Transverse colon (tissue), 4 donors: ENCODE measurements at regions not wholly inside any gene's neighbourhood (a gene's known extent, or its start where the extent isn't known, plus 50 kb on each side); places are given as distances from the start of the nearest gene placed in this dataset.

Experiments used
- DNase-seq: peaks from one replicate; pipeline ENCODE4 v3.0.0-alpha.2; 2019
- H3K27ac ChIP-seq, 4 donors: fragments of 200-600 bp; sonication (generic); 2 replicates each; pipeline ENCODE4 v1.5.1; 2016 to 2018; ENCODE audit warnings: inconsistent platforms in 4 of 4
- H3K27me3 ChIP-seq: fragments of 200-600 bp; sonication (generic); 2 replicates; pipeline ENCODE4 v1.5.1; 2017; ENCODE audit warnings: inconsistent platforms
- H3K36me3 ChIP-seq, 4 donors: fragments of 200-600 bp; sonication (generic); 2 replicates each; pipeline ENCODE4 v1.5.1; 2017 to 2019; ENCODE audit warnings: inconsistent platforms in 4 of 4
- H3K4me1 ChIP-seq, 4 donors: fragments of 200-600 bp; sonication (generic); 2 replicates each; pipeline ENCODE4 v1.5.1; 2017 to 2020; ENCODE audit warnings: inconsistent platforms in 4 of 4
- H3K4me3 ChIP-seq, 4 donors: fragments of 200-600 bp; sonication (generic); 1 replicate in 1 of 4; 2 replicates in 3 of 4; pipeline versions ENCODE4 v1.5.1 to v1.6.1; 2017 to 2019; ENCODE audit warnings: inconsistent platforms in 4 of 4
- H3K9me3 ChIP-seq, 2 donors: fragments of 200-600 bp; sonication (generic); 2 replicates each; pipeline ENCODE4 v1.5.1; 2017 to 2019; ENCODE audit warnings: inconsistent platforms in 2 of 2
- EP300 ChIP-seq: sonication (generic); formaldehyde crosslinking; IDR thresholded peaks from one replicate; pipeline ENCODE4 v1.6.1; 2017; ENCODE audit warnings: antibody characterized with exemption, low read depth
- POLR2A ChIP-seq: fragments of 450-650 bp; IDR thresholded peaks from one replicate; pipeline ENCODE4 v1.6.1; 2016; ENCODE audit warnings: antibody characterized with exemption, mild to moderate bottlenecking, moderate library complexity
- POLR2AphosphoS5 ChIP-seq, 3 donors: sonication (generic); formaldehyde crosslinking; IDR thresholded peaks; one replicate each; pipeline ENCODE4 v1.6.1; 2016; ENCODE audit warnings: antibody characterized with exemption in 3 of 3
- WGBS, 2 donors: methylation state at CpG; one replicate each; pipeline ENCODE4 v1.1.5; 2018; ENCODE audit warnings: low coverage in 1 of 2; 5-methylcytosine and 5-hydroxymethylcytosine counted together
- in situ Hi-C, 4 donors: fragments of 200-750 bp; cut with MboI; loops; one replicate each; pipeline versions ENCODE4 v1.15.0 to v1.15.1; 2017; ENCODE audit warnings: low sequenced_read_pairs in 3 of 4, low pct_ligation_motif_present in 1 of 4, low pct_unique_long_range_greater_than_20kb in 1 of 4
- intact Hi-C: fragments of 100-400 bp; cut with DNase I; formaldehyde crosslinking; loops from one replicate; pipeline ENCODE4 v1.15.1; 2023; ENCODE audit warnings: low total_unique reads
- TF ChIP-seq, protein P1 (sequence below), 5 experiments: fragments of 200-600 bp in 3 of 5; fragments of 450-650 bp in 2 of 5; sonication (generic) in 3 of 5; IDR thresholded peaks; 1 replicate in 2 of 5; 2 replicates in 3 of 5; pipeline ENCODE4 v1.5.1; 2016 to 2017; ENCODE audit warnings: antibody characterized with exemption in 5 of 5, inconsistent platforms in 3 of 5, mild to moderate bottlenecking in 2 of 5, moderate library complexity in 1 of 5

DNA sequence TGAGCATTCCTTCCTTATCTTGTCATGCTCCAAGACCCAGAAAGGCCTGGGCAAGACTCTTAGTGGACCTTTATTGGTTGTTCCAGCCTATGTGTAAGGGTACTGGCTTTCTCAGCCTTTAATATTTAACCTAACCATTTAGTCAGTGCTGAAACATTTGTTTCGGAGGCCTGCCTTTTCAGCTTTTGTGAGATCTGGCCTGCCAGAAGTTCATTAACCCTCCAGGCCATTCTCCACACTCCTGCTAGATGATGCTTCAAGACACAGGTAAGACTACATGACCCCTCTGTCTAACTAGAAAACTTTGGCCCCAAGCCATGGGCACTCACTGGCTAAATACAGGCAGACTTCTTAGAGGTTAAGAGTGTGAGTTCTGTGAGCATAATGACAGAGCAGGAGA lies 138.4 kb upstream of the ZP4 start:
- H3K4me1 ChIP-seq: no peaks in the 10 kb centered on the region
- H3K4me3 ChIP-seq: no peak overlapping the region
- TF ChIP-seq, protein P1, sequence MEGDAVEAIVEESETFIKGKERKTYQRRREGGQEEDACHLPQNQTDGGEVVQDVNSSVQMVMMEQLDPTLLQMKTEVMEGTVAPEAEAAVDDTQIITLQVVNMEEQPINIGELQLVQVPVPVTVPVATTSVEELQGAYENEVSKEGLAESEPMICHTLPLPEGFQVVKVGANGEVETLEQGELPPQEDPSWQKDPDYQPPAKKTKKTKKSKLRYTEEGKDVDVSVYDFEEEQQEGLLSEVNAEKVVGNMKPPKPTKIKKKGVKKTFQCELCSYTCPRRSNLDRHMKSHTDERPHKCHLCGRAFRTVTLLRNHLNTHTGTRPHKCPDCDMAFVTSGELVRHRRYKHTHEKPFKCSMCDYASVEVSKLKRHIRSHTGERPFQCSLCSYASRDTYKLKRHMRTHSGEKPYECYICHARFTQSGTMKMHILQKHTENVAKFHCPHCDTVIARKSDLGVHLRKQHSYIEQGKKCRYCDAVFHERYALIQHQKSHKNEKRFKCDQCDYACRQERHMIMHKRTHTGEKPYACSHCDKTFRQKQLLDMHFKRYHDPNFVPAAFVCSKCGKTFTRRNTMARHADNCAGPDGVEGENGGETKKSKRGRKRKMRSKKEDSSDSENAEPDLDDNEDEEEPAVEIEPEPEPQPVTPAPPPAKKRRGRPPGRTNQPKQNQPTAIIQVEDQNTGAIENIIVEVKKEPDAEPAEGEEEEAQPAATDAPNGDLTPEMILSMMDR (IDR thresholded peaks at IDR 0.05): no peak
- TF ChIP-seq POLR2AphosphoS5 (IDR thresholded peaks at IDR 0.05) (no peak), POLR2A (no peak), EP300 (no peak)
- H3K9me3 ChIP-seq: peaks cover 0 to 13% of the 10 kb centered on the region in 2 donors
- WGBS, 2 donors: 63% methylated on average over 1 of the region's 1 CpG; no CpG with 5 or more reads in 1 of the 2 donors
- in situ Hi-C loops: loop anchor here in 1 of 4 donors (10.0 kb wide), 1 partner anchor 56 kb away; no protein-coding TSS in a partner anchor
- intact Hi-C loops: no loop called here
- H3K27me3 ChIP-seq: no peaks in the 10 kb centered on the region
- no peak for DNase-seq
- H3K36me3 ChIP-seq: no peaks in the 10 kb centered on the region
- no peak overlapping the region for H3K27ac ChIP-seq

DNA sequence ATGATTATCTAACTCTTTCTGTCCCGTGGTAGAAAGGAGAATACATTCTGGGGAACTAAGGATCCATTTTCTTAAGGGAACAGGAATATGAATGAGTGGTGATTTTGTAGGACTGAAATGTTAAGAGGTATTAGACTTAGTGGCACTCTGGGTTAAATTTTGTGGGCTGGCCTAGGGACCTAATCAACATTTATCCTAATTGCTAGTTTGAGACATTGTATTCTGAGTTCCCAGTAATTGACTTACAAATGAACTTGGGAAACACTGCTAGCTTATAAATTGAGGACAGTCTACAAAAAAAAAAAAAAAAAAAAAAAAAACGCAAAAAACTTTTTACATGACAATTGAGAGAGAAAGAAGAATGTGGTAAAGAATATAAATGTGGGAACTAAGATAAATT lies 136.6 kb upstream of the ZP4 start:
- no peak for TF ChIP-seq EP300
- TF ChIP-seq POLR2AphosphoS5 (IDR thresholded peaks at IDR 0.05): no peak
- no peak for TF ChIP-seq POLR2A
- TF ChIP-seq, protein P1 (IDR thresholded peaks at IDR 0.05): no peak
- in situ Hi-C loops: loop anchor here in 1 of 4 donors (10.0 kb wide), 1 partner anchor 57 kb away; no protein-coding TSS in a partner anchor

DNA sequence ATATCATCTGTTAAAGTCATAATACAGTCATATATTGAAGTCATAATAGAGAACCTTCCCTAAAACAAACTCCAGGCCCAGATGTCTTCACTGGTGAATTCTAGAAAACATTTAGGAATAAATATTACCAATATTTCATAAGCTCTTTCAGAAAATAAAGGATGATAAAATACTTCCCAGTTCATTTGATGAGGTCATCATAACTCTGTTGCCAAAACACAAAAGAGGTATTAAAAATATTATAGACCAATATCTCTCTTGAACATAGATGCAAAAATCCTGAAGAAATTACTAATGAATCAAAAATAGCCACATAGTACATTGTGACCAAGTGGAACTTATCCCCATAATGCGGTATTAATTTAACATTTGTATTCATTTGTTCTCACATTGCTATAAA lies 132.4 kb upstream of the ZP4 start:
- Histone ChIP-seq H3K4me3 (no peak overlapping the region), H3K27me3 (no peaks in the 10 kb centered on the region), H3K9me3 (peaks cover 0 to 5% of the 10 kb centered on the region in 2 donors), H3K36me3 (no peaks in the 10 kb centered on the region), H3K4me1 (no peaks in the 10 kb centered on the region), H3K27ac (no peak overlapping the region)
- no peak for DNase-seq
- intact Hi-C loops: no loop called here
- in situ Hi-C loops: loop anchor here in 1 of 4 donors (10.0 kb wide), 1 partner anchor 62 kb away; no protein-coding TSS in a partner anchor
- 88 to 98% methylated on average over 1 of the region's 1 CpG for WGBS, 2 donors
- TF ChIP-seq, protein P1 (IDR thresholded peaks at IDR 0.05): no peak
- TF ChIP-seq POLR2A: no peak
- no peak for TF ChIP-seq EP300
- no peak for TF ChIP-seq POLR2AphosphoS5 (IDR thresholded peaks at IDR 0.05)

More for the DNA sequence above, 136.6 kb upstream of the ZP4 start:
- Histone ChIP-seq H3K27me3 (no peaks in the 10 kb centered on the region), H3K27ac (no peak overlapping the region), H3K4me1 (no peaks in the 10 kb centered on the region), H3K9me3 (peaks cover 0 to 13% of the 10 kb centered on the region in 2 donors), H3K36me3 (no peaks in the 10 kb centered on the region), H3K4me3 (no peak overlapping the region)
- 41 to 56% methylated on average over 2 of the region's 2 CpGs for WGBS, 2 donors
- no peak for DNase-seq
- intact Hi-C loops: no loop called here

DNA sequence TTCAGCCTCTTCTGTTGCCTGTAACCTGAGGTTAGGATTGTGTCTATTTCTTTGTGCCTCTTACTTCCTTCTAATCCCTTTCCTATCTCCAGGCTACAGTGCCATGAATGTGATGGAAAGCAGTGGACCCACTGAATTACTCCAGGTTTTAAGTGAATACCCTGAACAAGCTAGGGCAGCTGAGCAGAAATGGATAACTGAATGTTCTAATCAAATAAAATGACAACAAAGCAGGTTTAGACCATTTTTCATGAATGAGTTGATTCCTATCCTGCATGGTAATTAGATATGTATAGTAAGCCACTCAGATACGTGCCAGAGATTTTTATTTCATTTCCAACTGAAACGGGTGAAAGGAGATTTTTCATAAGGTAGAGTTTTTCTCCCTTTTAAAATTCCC lies 127.5 kb upstream of the ZP4 start:
- Histone ChIP-seq H3K27me3 (no peaks in the 10 kb centered on the region), H3K4me3 (no peak overlapping the region), H3K4me1 (no peaks in the 10 kb centered on the region), H3K36me3 (no peaks in the 10 kb centered on the region), H3K27ac (no peak overlapping the region), H3K9me3 (no peaks in the 10 kb centered on the region)
- no peak for DNase-seq
- TF ChIP-seq EP300 (no peak), POLR2AphosphoS5 (IDR thresholded peaks at IDR 0.05) (no peak), POLR2A (no peak)
- TF ChIP-seq, protein P1 (IDR thresholded peaks at IDR 0.05): no peak
- intact Hi-C loops (no loop called here), in situ Hi-C loops (no loop called here)
- WGBS, 2 donors: 86% methylated on average over 2 of the region's 2 CpGs
